Loucy (cell line): ENCODE measurements at regions not wholly inside any gene's neighbourhood (a gene's known extent, or its start where the extent isn't known, plus 50 kb on each side); places are given as distances from the start of the nearest gene placed in this dataset.

Experiments used
- EZH2phosphoT487 ChIP-seq: fragments of 200-600 bp; IDR thresholded peaks from 2 replicates; pipeline ENCODE4 v1.6.1; 2018; ENCODE audit warnings: antibody characterized with exemption, mild to moderate bottlenecking, moderate library complexity, borderline replicate concordance
- TF ChIP-seq, protein P1 (sequence below): fragments of 200-600 bp; sonication (generic); conservative IDR thresholded peaks from 2 replicates; pipeline ENCODE4 v1.5.1; 2014; ENCODE audit warnings: mild to moderate bottlenecking, antibody characterized with exemption, low read length

DNA sequence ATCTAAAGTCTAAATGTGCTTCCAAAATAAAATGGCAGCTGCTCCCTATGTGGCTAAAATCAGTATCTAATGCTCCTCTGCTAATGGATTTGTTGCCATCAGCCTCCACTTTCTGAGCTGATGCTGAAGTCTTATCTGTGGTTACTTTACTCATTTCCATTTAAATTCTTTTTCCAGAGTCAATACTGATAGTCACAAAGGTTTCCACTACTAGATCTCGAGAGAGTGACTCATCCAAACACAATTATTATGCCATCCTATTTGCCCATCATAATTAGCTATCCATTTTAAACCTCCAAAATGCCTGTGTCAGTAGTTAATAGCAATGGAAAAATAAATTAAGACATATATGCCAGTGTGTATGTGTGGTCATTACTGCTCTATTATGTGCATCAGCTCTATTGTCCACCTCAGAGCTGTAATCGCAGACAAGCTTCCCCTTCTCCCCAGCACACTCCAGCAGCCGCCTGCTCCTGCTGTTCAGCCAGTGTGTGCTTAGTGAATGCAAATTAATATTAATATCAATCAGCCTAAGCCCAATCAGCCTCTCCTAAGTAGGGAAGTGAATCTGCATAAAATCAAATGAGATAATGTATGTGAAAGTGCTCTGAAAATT lies 199.8 kb upstream of the ZIC3 start:
- TF ChIP-seq, protein P1, sequence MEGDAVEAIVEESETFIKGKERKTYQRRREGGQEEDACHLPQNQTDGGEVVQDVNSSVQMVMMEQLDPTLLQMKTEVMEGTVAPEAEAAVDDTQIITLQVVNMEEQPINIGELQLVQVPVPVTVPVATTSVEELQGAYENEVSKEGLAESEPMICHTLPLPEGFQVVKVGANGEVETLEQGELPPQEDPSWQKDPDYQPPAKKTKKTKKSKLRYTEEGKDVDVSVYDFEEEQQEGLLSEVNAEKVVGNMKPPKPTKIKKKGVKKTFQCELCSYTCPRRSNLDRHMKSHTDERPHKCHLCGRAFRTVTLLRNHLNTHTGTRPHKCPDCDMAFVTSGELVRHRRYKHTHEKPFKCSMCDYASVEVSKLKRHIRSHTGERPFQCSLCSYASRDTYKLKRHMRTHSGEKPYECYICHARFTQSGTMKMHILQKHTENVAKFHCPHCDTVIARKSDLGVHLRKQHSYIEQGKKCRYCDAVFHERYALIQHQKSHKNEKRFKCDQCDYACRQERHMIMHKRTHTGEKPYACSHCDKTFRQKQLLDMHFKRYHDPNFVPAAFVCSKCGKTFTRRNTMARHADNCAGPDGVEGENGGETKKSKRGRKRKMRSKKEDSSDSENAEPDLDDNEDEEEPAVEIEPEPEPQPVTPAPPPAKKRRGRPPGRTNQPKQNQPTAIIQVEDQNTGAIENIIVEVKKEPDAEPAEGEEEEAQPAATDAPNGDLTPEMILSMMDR = no peak
- no peak for TF ChIP-seq EZH2phosphoT487
